Smooth muscle cell (in vitro differentiated cells): ENCODE measurements at regions not wholly inside any gene's neighbourhood (a gene's known extent, or its start where the extent isn't known, plus 50 kb on each side); places are given as distances from the start of the nearest gene placed in this dataset.

ENCODE experiments used
- DNase-seq: peaks from one replicate; lab custom pipeline; 2025; ENCODE audit not compliant: unreplicated experiment; lab: John Stamatoyannopoulos, UW
- H2AFZ ChIP-seq: fragments of 200-600 bp; sonication (generic); 2 replicates; pipeline ENCODE4 v1.6.0; 2016; ENCODE audit warnings: antibody characterized with exemption, low read depth, mild to moderate bottlenecking
- H3F3A ChIP-seq: fragments of 200-600 bp; sonication (generic); 2 replicates; pipeline ENCODE4 v1.6.0; 2017; ENCODE audit warnings: antibody characterized with exemption, low read depth
- H3K27ac ChIP-seq: fragments of 200-600 bp; sonication (generic); 2 replicates; pipeline ENCODE4 v1.5.1; 2016; ENCODE audit warnings: low read depth, mild to moderate bottlenecking
- H3K27me3 ChIP-seq: fragments of 200-600 bp; sonication (generic); 2 replicates; pipeline ENCODE4 v1.6.1; 2016; ENCODE audit warnings: low read depth, mild to moderate bottlenecking
- H3K36me3 ChIP-seq: fragments of 200-600 bp; sonication (generic); 2 replicates; pipeline ENCODE4 v1.5.1; 2016; ENCODE audit warnings: low read depth
- H3K4me1 ChIP-seq: fragments of 200-600 bp; sonication (generic); 2 replicates; pipeline ENCODE4 v1.5.1; 2016; ENCODE audit warnings: low read depth
- H3K4me2 ChIP-seq: fragments of 200-600 bp; sonication (generic); 2 replicates; pipeline ENCODE4 v1.6.0; 2016; ENCODE audit warnings: mild to moderate bottlenecking
- H3K4me3 ChIP-seq: fragments of 200-600 bp; sonication (generic); 2 replicates; pipeline ENCODE4 v1.5.1; 2016; ENCODE audit warnings: mild to moderate bottlenecking
- H3K79me2 ChIP-seq: fragments of 200-600 bp; sonication (generic); 2 replicates; pipeline ENCODE4 v1.6.0; 2016; ENCODE audit warnings: low read depth, mild to moderate bottlenecking
- H3K9ac ChIP-seq: fragments of 200-600 bp; sonication (generic); 2 replicates; pipeline ENCODE4 v1.6.0; 2016; ENCODE audit warnings: low read depth
- H3K9me3 ChIP-seq: fragments of 200-600 bp; sonication (generic); replicated peaks from 2 replicates; pipeline ENCODE4 v1.5.1; 2016; ENCODE audit warnings: low read depth
- H4K20me1 ChIP-seq: fragments of 200-600 bp; sonication (generic); 2 replicates; pipeline ENCODE4 v1.6.0; 2016; ENCODE audit warnings: low read depth
- WGBS: methylation state at CpG from one replicate; pipeline ENCODE4 v1.1.7; 2016; ENCODE audit warnings: low lambda C conversion rate; 5-methylcytosine and 5-hydroxymethylcytosine counted together
- TF ChIP-seq, protein P1 (sequence below): fragments of 200-600 bp; sonication (generic); IDR thresholded peaks from 2 replicates; pipeline ENCODE4 v1.5.1; 2017; ENCODE audit warnings: borderline replicate concordance, mild to moderate bottlenecking, antibody characterized with exemption; ENCODE audit not compliant: insufficient read depth, poor library complexity, severe bottlenecking

DNA sequence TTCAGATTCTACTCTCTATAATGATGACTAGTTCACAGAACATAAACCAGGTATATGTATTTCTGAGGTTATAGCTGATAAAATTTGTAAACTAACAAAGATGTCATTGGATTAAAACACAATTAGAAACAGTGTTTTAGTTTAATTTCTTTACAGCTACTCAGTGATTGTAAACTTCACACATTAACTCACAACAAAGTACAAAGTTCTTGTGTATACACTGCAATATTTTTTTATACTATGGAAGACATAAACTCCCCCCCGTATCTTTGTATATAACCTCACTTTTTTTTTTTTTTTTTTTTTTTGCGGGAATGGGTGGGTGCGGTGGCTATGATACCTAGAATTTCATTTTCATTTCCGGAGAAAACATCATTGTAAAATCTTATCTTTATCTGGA lies 1043.2 kb downstream of the PCDH18 start:
- Histone ChIP-seq H3K4me2 (no peak overlapping the region), H3K4me3 (no peak overlapping the region), H3K9ac (no peak overlapping the region), H3K27me3 (no peaks in the 10 kb centered on the region), H2AFZ (no peak overlapping the region), H3K79me2 (no peaks in the 10 kb centered on the region), H4K20me1 (no peaks in the 10 kb centered on the region), H3K36me3 (no peaks in the 10 kb centered on the region), H3K9me3 (no peaks in the 10 kb centered on the region), H3K4me1 (no peaks in the 10 kb centered on the region), H3F3A (no peaks in the 10 kb centered on the region), H3K27ac (no peak overlapping the region)
- no peak for DNase-seq
- WGBS, result 74% methylated on average over 4 of the region's 4 CpGs
- TF ChIP-seq, protein P1, sequence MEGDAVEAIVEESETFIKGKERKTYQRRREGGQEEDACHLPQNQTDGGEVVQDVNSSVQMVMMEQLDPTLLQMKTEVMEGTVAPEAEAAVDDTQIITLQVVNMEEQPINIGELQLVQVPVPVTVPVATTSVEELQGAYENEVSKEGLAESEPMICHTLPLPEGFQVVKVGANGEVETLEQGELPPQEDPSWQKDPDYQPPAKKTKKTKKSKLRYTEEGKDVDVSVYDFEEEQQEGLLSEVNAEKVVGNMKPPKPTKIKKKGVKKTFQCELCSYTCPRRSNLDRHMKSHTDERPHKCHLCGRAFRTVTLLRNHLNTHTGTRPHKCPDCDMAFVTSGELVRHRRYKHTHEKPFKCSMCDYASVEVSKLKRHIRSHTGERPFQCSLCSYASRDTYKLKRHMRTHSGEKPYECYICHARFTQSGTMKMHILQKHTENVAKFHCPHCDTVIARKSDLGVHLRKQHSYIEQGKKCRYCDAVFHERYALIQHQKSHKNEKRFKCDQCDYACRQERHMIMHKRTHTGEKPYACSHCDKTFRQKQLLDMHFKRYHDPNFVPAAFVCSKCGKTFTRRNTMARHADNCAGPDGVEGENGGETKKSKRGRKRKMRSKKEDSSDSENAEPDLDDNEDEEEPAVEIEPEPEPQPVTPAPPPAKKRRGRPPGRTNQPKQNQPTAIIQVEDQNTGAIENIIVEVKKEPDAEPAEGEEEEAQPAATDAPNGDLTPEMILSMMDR, result no peak

DNA sequence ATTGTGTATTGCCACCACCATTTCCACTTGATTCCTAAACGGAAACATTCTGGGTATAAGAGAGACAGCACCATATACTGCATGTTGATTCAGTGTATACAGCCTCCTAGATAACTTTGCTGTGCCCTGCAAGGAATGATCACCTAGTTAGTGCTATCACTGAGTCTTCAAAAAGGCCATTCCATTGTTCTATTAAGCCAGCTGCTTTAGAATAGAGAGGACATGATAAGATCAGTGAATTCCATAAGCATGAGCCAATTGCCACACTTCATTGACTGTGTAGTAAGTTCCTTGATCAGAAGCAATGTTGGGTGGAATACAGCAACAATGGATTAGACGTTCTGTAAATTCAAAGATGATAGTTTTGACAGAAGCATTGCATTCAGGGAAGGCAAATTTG lies 1047.3 kb downstream of the PCDH18 start:
- Histone ChIP-seq H4K20me1 (no peaks in the 10 kb centered on the region), H2AFZ (no peak overlapping the region), H3K9me3 (no peaks in the 10 kb centered on the region), H3K27me3 (no peaks in the 10 kb centered on the region), H3F3A (no peaks in the 10 kb centered on the region), H3K79me2 (no peaks in the 10 kb centered on the region), H3K4me1 (no peaks in the 10 kb centered on the region), H3K4me2 (no peak overlapping the region), H3K9ac (no peak overlapping the region), H3K4me3 (no peak overlapping the region), H3K36me3 (no peaks in the 10 kb centered on the region), H3K27ac (no peak overlapping the region)
- WGBS, result 78% methylated on average over 2 of the region's 2 CpGs
- TF ChIP-seq, protein P1, result no peak
- DNase-seq, result no peak

DNA sequence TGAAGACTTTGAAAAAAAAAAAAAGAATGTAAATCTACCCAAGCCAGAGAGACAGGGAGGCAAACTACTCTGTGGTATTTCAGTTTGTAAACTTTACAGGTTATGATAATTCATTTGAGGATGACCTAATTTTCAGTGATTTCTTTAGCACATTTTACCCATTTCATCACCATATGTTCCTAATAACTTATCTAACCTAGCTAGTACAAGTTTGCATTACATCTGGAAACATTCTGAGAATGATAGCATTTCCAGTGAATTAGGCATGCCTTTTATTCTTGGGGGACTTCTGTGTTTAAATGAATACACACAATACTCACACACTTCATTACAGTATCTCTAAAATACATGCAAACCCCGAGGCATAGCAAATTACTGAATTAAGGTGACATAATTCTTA lies 1055.5 kb downstream of the PCDH18 start:
- no peak for DNase-seq
- Histone ChIP-seq H3K4me3 (no peak overlapping the region), H3K9me3 (no peaks in the 10 kb centered on the region), H4K20me1 (no peaks in the 10 kb centered on the region), H3K36me3 (no peaks in the 10 kb centered on the region), H3F3A (no peaks in the 10 kb centered on the region), H2AFZ (no peak overlapping the region), H3K27ac (no peak overlapping the region), H3K27me3 (no peaks in the 10 kb centered on the region), H3K9ac (no peak overlapping the region), H3K79me2 (no peaks in the 10 kb centered on the region), H3K4me2 (no peak overlapping the region), H3K4me1 (no peaks in the 10 kb centered on the region)
- 76% methylated on average over 1 of the region's 1 CpG for WGBS
- TF ChIP-seq, protein P1, result no peak

DNA sequence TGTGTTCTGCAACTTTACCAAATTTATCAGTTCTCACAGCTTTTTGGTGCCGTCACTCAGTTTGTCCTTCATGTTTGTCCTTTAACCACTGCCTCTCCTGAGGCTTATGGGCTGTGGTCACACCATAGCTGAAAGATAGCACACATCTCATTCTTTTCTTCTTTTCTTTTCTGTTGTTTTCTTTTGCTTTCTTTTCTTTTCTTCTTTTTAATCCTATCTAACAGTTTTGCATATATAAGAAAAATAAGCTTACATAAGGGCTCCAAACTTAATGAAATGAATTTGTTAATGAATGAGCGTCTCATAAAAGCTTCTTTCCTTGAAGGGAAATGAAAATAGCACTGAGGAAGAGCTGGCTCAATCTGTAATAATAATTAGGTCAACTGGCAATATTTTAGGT lies 1061.2 kb downstream of the PCDH18 start:
- Histone ChIP-seq H3K27ac (no peak overlapping the region), H3K9ac (no peak overlapping the region), H3K9me3 (no peaks in the 10 kb centered on the region), H3K36me3 (no peaks in the 10 kb centered on the region), H3K79me2 (no peaks in the 10 kb centered on the region), H3K4me3 (no peak overlapping the region), H4K20me1 (no peaks in the 10 kb centered on the region), H3K27me3 (no peaks in the 10 kb centered on the region), H3K4me1 (no peaks in the 10 kb centered on the region), H2AFZ (no peak overlapping the region), H3F3A (no peaks in the 10 kb centered on the region), H3K4me2 (no peak overlapping the region)
- TF ChIP-seq, protein P1, result no peak
- DNase-seq, result no peak
- WGBS, result 90% methylated on average over 2 of the region's 2 CpGs
